Activated T-helper 1 cell treated with anti-CD3 and anti-CD28 coated beads, Interleukin-2, amount 50 U/mL, for 16 hours (primary cell): ENCODE measurements at regions not wholly inside any gene's neighbourhood (a gene's known extent, or its start where the extent isn't known, plus 50 kb on each side); places are given as distances from the start of the nearest gene placed in this dataset.

Experiments used
- DNase-seq, 2 donors: peaks; one replicate each; pipeline ENCODE4 v3.0.0-alpha.2; 2020; ENCODE audit warnings: low read depth in 1 of 2, low spot score in 1 of 2

- DNase-seq: no peak
These were observed 140.8 kb upstream of the PJA1 start for GRCh38 chrX:69306063-69306404.

GRCh38 chrX:69305333-69306062, 140.2 kb upstream of the PJA1 start:
- no peak for DNase-seq

GRCh38 chrX:69303231-69303630, 138.0 kb upstream of the PJA1 start:
- DNase-seq: no peak

- no peak for DNase-seq
These were observed 134.9 kb upstream of the PJA1 start for GRCh38 chrX:69299951-69300714.

DNA sequence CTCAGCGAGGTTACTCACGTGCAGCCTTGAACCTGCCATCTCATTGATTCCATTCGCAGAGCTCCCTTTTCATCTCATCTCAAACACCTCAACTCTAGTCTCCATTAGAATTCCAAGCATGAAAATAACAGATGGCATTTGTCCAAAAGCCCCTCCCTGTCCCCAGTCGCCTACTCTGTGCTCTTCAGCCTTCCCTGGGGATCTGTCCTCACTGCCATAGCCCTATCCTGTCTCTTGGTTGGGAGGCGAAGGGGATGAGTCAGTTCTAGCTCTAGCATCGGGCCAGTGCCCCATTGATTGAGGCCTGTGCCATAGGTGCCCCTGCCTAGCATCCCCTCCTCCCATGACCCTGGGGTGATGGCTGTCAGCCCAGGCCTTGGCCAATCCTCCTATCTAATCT, 134.0 kb upstream of the PJA1 start:
- DNase-seq: no peak

- no peak for DNase-seq
These were observed 133.3 kb upstream of the PJA1 start for GRCh38 chrX:69298466-69299140.

DNA sequence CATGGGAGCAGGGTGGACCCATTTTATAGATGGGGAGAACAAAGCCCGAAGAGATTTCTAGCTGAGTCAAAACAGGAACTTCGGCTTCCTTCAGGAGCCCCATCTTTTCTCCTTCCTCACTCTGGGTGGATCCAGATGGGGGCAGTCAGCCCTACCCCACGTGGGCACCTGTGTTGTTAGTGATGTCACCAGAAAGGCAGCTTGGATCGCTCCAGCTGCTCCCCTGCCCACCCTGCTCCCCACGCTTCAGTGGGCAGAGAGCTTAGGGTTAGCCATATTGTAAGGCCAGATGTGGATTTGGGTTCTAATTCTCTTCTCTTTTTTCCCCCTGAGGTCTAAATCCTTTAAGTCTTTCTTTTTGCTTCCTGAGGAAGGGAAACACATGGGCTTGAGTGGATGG, 132.3 kb upstream of the PJA1 start:
- DNase-seq: no peak

DNA sequence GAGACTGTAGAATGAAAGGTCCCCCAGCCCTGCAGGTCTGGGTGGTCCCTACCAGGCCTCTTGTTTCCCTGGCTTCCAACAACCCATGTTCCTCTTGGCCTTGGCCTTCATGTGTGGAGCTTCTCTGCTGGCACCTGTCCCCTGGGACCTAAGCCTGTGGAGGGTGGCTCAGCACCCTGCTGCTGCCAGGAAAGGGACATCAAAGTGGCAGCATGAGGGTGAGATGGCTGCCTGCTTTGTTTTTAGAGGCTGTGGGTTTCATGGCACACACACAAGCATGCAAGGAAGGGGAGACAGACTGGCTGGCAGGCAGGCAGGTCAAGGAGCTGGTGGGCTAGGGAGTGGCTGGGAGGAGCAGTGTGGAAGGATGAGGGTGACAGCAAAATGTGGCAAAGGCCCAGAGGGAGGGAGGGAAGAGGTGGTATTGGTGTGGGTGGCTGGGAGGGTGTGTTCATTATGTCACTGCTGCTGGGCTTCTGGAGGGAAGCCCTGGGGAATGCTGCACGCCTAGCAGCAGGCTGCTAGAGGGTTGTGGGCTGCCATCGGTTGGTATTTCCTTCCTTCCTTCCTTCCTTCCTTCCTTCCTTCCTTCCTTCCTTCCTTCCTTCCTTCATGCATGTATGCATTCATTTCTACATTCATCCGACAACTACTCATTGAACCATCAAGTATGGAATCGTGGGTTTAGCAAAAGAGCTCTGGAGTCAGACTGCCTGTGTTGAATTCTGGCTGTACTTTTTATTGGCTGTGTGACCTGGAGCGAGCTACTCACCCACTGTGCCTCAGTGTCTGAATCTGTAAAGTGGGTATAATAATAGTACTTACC, 128.7 kb upstream of the PJA1 start:
- no peak for DNase-seq

DNA sequence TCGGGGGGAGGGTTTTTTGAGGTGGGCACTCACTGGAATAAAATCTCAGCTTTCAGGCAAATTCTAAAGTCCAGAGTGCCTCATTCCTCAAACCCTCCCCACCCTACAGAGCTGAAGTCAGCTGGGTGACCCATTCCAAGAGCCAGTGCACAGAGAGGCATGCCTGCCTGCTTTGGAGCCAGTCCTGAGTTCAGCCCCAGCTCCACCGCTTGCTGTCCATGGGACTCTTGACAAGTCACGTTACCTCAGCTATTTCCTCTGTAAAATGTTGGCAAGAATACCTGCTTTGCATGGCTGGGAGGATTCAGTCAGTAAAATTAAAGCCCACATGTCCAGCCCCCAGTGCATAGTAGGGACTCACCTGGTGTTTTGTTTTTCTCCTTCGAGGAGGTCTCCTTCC, 125.9 kb upstream of the PJA1 start:
- DNase-seq: no peak

DNA sequence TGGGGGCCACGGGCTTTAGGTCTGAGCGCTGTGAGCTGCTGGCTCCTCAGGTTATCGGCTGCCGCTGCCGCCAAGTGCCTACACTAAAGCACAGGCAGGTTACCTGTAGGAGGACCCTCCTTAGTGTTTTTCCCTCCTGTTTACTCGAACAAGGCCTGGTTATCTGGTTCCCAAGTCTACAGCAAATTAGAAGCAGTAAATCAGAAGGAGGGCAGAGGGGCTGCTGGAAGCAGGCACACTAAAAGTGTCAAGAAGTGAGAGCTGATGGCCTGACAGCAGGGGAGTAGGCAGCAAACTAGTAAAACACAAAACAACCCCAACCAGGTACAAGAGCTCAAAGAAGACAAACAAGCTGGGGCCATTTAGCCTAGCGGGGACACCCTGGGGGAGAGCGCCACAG, 125.0 kb upstream of the PJA1 start:
- DNase-seq: no peak

DNA sequence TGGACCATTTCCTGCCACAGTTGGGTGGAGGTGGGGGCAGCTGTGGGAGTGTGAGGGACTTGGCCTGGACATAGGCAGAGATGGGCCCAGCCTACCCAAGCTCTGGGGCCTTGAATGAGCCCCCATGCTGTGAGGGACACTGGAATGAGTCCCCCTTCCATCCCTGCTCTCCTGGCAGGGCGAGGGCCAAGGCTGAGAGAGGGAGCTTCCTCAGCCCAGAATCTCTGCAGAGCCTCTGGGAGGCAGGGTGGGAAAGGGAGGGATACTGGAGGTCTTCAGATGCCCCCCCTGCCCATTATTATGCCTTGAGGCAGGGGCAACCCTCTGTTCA, 124.5 kb upstream of the PJA1 start:
- DNase-seq: no peak

GRCh38 chrX:69289046-69289792, 124.0 kb upstream of the PJA1 start:
- DNase-seq: no peak

DNA sequence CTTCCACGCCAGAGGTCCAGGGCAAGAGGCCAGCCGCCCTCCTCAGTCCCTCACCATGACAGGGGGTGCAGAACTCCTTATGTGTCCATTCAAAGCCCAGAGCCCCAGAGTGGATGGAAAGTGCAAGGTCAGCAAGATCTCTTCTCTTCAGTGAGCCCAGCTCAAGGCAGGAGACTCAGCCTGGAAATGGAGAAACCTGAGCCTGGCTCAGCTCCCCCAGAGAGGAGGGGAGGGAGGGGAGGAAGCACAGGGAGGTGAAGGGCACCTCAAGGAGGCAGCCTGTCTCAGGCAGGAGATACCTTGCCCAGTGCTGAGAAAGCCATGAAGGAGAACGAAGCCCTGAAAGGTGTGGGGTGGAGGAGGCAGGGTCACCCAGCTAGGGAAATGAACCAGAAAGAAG, 121.8 kb upstream of the PJA1 start:
- no peak for DNase-seq

DNA sequence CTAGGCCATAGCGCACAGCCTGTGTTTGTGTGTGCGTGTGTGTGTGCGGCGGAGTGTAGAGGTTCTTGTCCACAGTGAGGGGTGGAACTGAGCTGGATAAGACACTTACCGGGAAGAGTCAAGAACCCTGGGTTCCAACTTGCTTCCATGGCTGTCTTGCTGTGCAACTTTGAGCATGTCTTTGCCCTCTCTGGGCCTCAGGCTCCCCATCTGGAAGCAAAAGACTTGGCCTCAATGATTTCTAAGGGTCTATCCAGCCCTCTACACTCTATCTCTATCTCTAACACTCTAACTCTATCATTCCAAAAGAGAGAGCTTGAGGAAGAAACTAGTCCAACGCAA, 121.3 kb upstream of the PJA1 start:
- DNase-seq: no peak

DNA sequence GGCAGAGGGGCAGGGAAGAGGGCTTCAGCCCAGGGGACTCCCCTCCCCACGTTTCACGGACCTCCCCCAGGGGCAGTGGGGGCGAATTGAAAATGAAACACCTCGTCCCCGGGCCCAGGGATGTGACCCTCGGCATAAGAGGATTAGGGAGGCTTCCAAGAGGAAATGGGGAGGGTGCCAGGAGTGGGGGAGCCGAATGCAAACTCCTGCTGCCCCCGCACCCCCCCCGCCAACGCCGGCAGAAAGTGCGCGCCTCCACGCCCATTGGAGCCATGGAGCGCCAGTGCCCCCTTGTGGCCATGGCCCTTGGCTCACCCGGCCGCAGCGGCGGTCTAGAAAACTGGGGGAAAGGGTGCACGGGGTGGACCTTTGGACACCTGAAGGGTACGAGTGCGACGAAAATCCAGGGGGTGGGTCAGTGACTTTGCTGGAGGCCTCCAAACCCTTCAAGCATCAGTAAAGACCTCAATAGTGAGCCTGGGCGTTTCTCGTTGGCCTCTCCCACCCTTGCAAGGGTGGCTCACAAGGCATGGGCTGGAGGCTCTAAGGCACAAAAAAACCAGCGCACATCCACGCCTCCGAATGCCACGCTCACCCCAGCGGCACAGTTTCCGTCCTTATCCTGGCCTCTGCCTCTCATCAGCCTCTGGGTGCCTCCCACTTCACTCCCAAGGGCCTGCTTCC, 120.8 kb upstream of the PJA1 start:
- peak; percentile 32 to 38 for DNase-seq

GRCh38 chrX:69285401-69285877, 120.2 kb upstream of the PJA1 start:
- no peak for DNase-seq

DNA sequence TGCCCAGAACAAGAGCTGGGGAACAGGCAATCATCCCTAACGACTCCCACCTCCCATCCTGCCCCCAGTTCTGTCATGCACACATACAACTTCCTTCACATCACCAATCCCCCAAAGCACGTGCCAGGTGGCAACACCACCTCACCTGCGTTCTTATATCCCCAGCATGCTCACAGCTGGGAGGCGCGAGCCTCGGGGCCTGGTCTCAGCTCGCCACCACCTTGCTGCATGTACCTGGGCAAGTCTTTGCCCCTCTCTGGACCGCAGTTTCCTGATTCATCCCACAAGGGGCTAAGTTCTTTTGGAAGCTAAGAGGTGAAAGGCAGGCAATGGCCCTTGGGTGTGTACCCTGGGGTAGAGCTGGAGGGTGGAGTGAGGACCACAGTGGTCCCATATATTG, 119.2 kb upstream of the PJA1 start:
- no peak for DNase-seq

- DNase-seq: no peak
These were observed 117.8 kb upstream of the PJA1 start for GRCh38 chrX:69282893-69283690.

- no peak for DNase-seq
These were observed 115.7 kb upstream of the PJA1 start for GRCh38 chrX:69280933-69281332.

DNA sequence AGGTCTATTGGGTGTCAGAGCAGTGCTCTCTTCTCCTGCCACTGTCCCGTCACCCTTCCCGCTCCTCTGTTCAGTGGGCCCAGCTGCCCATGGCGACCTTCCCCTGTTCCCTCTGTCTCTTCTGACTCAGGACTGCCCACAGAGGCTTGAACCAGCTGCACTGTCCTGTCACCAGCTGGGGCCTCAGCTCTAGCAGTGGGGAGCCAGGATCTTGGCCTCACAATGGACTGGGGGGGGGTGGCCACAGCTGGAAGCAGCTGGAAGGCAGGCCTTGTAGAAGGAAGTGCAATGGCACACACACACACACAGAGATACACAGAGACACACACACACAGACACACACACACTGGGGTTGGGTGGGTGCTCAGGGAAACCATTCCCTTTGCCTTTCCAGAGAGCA, 114.0 kb upstream of the PJA1 start:
- DNase-seq: no peak
